Transverse colon (tissue), 4 donors: ENCODE measurements at regions not wholly inside any gene's neighbourhood (a gene's known extent, or its start where the extent isn't known, plus 50 kb on each side); places are given as distances from the start of the nearest gene placed in this dataset.

Experiments
- DNase-seq: peaks from one replicate; pipeline ENCODE4 v3.0.0-alpha.2; 2019
- H3K27ac ChIP-seq, 4 donors: fragments of 200-600 bp; sonication (generic); 2 replicates each; pipeline ENCODE4 v1.5.1; 2016 to 2018; ENCODE audit warnings: inconsistent platforms in 4 of 4
- H3K27me3 ChIP-seq: fragments of 200-600 bp; sonication (generic); 2 replicates; pipeline ENCODE4 v1.5.1; 2017; ENCODE audit warnings: inconsistent platforms
- H3K36me3 ChIP-seq, 4 donors: fragments of 200-600 bp; sonication (generic); 2 replicates each; pipeline ENCODE4 v1.5.1; 2017 to 2019; ENCODE audit warnings: inconsistent platforms in 4 of 4
- H3K4me1 ChIP-seq, 4 donors: fragments of 200-600 bp; sonication (generic); 2 replicates each; pipeline ENCODE4 v1.5.1; 2017 to 2020; ENCODE audit warnings: inconsistent platforms in 4 of 4
- H3K4me3 ChIP-seq, 4 donors: fragments of 200-600 bp; sonication (generic); 1 replicate in 1 of 4; 2 replicates in 3 of 4; pipeline versions ENCODE4 v1.5.1 to v1.6.1; 2017 to 2019; ENCODE audit warnings: inconsistent platforms in 4 of 4
- H3K9me3 ChIP-seq, 2 donors: fragments of 200-600 bp; sonication (generic); 2 replicates each; pipeline ENCODE4 v1.5.1; 2017 to 2019; ENCODE audit warnings: inconsistent platforms in 2 of 2
- CTCF ChIP-seq, 5 experiments: fragments of 200-600 bp in 3 of 5; fragments of 450-650 bp in 2 of 5; sonication (generic) in 3 of 5; IDR thresholded peaks; 1 replicate in 2 of 5; 2 replicates in 3 of 5; pipeline ENCODE4 v1.5.1; 2016 to 2017; ENCODE audit warnings: antibody characterized with exemption in 5 of 5, inconsistent platforms in 3 of 5, mild to moderate bottlenecking in 2 of 5, moderate library complexity in 1 of 5
- EP300 ChIP-seq: sonication (generic); formaldehyde crosslinking; IDR thresholded peaks from one replicate; pipeline ENCODE4 v1.6.1; 2017; ENCODE audit warnings: antibody characterized with exemption, low read depth
- POLR2A ChIP-seq: fragments of 450-650 bp; IDR thresholded peaks from one replicate; pipeline ENCODE4 v1.6.1; 2016; ENCODE audit warnings: antibody characterized with exemption, mild to moderate bottlenecking, moderate library complexity
- POLR2AphosphoS5 ChIP-seq, 3 donors: sonication (generic); formaldehyde crosslinking; IDR thresholded peaks; one replicate each; pipeline ENCODE4 v1.6.1; 2016; ENCODE audit warnings: antibody characterized with exemption in 3 of 3
- WGBS, 2 donors: methylation state at CpG; one replicate each; pipeline ENCODE4 v1.1.5; 2018; ENCODE audit warnings: low coverage in 1 of 2; 5-methylcytosine and 5-hydroxymethylcytosine counted together
- in situ Hi-C, 4 donors: fragments of 200-750 bp; cut with MboI; loops; one replicate each; pipeline versions ENCODE4 v1.15.0 to v1.15.1; 2017; ENCODE audit warnings: low sequenced_read_pairs in 3 of 4, low pct_ligation_motif_present in 1 of 4, low pct_unique_long_range_greater_than_20kb in 1 of 4
- intact Hi-C: fragments of 100-400 bp; cut with DNase I; formaldehyde crosslinking; loops from one replicate; pipeline ENCODE4 v1.15.1; 2023; ENCODE audit warnings: low total_unique reads
- small RNA-seq, 4 donors: library from RNA; depleted of rRNA; stranded (forward); fragments of <200 nt; gene quantifications; one replicate each; pipeline ENCODE3, GENCODE V24; 2016

- peak; percentile 73 for DNase-seq
- TF ChIP-seq POLR2AphosphoS5 (IDR thresholded peaks at IDR 0.05): peak in 1 of 3 donors; percentile 60
- TF ChIP-seq CTCF (IDR thresholded peaks at IDR 0.05): no peak
- TF ChIP-seq POLR2A: no peak
- TF ChIP-seq EP300: no peak
- Histone ChIP-seq H3K36me3 (no peaks in the 10 kb centered on the region), H3K9me3 (no peaks in the 10 kb centered on the region), H3K4me3 (no peak overlapping the region), H3K27ac (peak overlapping the region; percentile 70 to 76 (median 72)), H3K27me3 (no peaks in the 10 kb centered on the region), H3K4me1 (peaks cover 32 to 48% (median 40%) of the 10 kb centered on the region in 4 donors)
- intact Hi-C loops (no loop called here), in situ Hi-C loops (no loop called here)
- WGBS, 2 donors: 37 to 65% methylated on average over 6 to 10 of the region's 10 CpGs
Observed at GRCh38 chr5:157912621-157913325, 53.8 kb upstream of the CLINT1 start.

- no peak overlapping the region for H3K4me3 ChIP-seq
- no peak overlapping the region for H3K27ac ChIP-seq
- no peak for DNase-seq
- peaks cover 28 to 38% (median 32%) of the 10 kb centered on the region in 4 donors for H3K4me1 ChIP-seq
- in situ Hi-C loops (no loop called here), intact Hi-C loops (no loop called here)
- H3K36me3 ChIP-seq: no peaks in the 10 kb centered on the region
- H3K27me3 ChIP-seq: no peaks in the 10 kb centered on the region
- TF ChIP-seq CTCF (IDR thresholded peaks at IDR 0.05) (no peak), POLR2A (no peak), EP300 (no peak), POLR2AphosphoS5 (IDR thresholded peaks at IDR 0.05) (no peak)
- WGBS, 2 donors: 91 to 93% methylated on average over 7 to 12 of the region's 12 CpGs
- no peaks in the 10 kb centered on the region for H3K9me3 ChIP-seq
Observed at GRCh38 chr5:157911568-157911967, 52.6 kb upstream of the CLINT1 start.

Small RNA genes in the stretch of these regions (small RNA-seq; reads per million reads assigned to genes)
- 0 reads per million in 4 donors for gene AC091979.2
- 0 to 0.48 (median 0.21) reads per million in 4 donors for gene RNU2-48P
